ENCODE measurements at regions not wholly inside any gene's neighbourhood (a gene's known extent, or its start where the extent isn't known, plus 50 kb on each side); places are given as distances from the start of the nearest gene placed in this dataset.

DNA sequence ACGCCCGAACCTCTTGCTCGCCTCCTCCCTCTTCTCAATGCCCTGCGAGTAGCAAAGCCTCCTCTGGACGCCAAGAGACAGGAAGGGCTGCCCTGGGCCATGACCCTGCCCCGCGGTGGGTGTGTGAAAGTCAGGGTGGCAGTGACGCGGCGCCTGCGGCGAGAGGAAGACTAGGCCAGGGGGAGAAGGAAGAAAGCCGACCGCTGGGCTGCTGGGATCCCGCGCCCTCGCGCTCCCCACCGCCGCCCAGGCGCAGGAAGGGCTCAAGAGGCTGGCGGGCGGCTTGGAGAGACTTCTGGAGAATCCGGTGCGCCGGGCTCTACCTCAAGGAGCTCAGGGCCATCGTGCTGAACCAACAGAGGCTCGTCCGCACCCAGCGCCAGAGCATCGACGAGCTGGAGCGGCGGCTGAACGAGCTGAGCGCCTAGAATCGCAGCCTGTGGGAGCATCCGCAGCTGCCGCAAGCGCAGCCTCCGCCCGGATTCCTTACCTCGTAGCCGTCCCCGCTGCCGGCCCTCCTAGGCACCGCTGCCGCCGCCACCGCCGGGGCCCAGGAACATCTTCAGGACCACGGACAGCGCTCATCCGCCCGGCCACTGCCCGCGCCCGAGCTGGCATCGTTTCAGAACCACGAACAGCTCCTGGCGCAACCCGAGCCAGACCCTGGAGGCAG, 105.0 kb upstream of the PRB2 start:
- Histone ChIP-seq H3K4me1 (peaks cover 0 to 10% (median 0%) of the 10 kb centered on the region in 12 donors), H3K27ac (no peak overlapping the region), H3K4me3 (no peak overlapping the region), H3K36me3 (no peaks in the 10 kb centered on the region), H3K9me3 (no peaks in the 10 kb centered on the region), H3K27me3 (peaks cover 0 to 7% (median 0%) of the 10 kb centered on the region in 9 donors)
- 3 to 5% (median 4%) methylated on average over 40 to 62 of the region's 62 CpGs for WGBS, 4 donors
- no peak for TF ChIP-seq POLR2A (IDR thresholded peaks at IDR 0.05)
- TF ChIP-seq, protein P1, sequence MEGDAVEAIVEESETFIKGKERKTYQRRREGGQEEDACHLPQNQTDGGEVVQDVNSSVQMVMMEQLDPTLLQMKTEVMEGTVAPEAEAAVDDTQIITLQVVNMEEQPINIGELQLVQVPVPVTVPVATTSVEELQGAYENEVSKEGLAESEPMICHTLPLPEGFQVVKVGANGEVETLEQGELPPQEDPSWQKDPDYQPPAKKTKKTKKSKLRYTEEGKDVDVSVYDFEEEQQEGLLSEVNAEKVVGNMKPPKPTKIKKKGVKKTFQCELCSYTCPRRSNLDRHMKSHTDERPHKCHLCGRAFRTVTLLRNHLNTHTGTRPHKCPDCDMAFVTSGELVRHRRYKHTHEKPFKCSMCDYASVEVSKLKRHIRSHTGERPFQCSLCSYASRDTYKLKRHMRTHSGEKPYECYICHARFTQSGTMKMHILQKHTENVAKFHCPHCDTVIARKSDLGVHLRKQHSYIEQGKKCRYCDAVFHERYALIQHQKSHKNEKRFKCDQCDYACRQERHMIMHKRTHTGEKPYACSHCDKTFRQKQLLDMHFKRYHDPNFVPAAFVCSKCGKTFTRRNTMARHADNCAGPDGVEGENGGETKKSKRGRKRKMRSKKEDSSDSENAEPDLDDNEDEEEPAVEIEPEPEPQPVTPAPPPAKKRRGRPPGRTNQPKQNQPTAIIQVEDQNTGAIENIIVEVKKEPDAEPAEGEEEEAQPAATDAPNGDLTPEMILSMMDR (IDR thresholded peaks at IDR 0.05), result no peak
- DNase-seq (peak; percentile 79 to 89 (median 81)), ATAC-seq (peak; percentile 82 to 97 (median 92))
- intact Hi-C loops (cut with DNase I), result no loop called here

DNA sequence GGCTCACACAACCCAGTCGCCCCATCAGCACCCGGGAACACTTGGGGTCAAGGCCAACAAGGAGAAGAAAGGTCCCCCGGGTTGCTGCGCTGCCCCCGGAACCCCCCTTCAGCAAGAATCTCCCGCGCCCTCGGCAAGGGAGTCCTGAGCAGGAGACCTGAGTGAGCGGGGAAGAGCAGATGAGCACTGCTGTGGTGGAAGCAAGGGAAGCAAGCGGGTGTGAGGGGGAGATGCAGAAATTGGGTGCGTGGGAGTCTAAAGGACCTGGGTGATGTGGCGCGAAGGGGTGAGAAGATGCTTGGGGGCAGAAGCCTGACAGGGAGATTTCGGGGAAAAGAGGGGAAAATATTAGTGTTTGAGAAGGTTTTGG, 105.5 kb upstream of the PRB2 start:
- no peak overlapping the region for H3K27ac ChIP-seq

DNA sequence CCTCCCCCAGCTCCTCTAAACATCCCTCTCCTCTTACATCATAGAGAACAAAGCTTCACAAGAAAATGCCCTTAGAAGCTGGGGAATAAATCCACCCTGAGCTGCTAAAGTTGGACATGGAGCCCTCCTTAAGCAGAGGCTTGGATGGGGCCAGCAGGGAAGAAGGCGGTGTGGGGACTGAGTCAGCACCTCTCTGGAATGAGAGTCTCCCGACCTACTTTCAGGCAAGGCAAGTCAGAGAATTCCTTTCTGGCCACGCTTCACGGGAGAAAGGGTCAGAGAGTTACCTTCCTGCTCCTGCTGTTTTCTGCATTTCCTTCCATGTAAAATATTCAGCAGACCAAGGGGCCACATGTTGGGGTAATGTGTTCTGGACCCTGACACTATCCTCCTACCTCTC, 113.3 kb upstream of the PRB2 start:
- no peak for DNase-seq
- Histone ChIP-seq H3K9me3 (no peaks in the 10 kb centered on the region), H3K4me3 (no peak overlapping the region), H3K27me3 (no peaks in the 10 kb centered on the region), H3K36me3 (no peaks in the 10 kb centered on the region), H3K4me1 (peaks cover 0 to 3% (median 0%) of the 10 kb centered on the region in 12 donors), H3K27ac (no peak overlapping the region)
- TF ChIP-seq POLR2A (IDR thresholded peaks at IDR 0.05), result no peak
- TF ChIP-seq, protein P1 (IDR thresholded peaks at IDR 0.05), result no peak
- WGBS, 4 donors, result 41 to 55% (median 42%) methylated on average over 4 of the region's 4 CpGs
- no peak for ATAC-seq
- intact Hi-C loops (cut with DNase I), result no loop called here

More for the DNA sequence above, 105.5 kb upstream of the PRB2 start:
- ATAC-seq (peak in 1 of 4 donors; percentile 15), DNase-seq (no peak)
- Histone ChIP-seq H3K27me3 (peaks cover 0 to 7% (median 0%) of the 10 kb centered on the region in 9 donors), H3K4me3 (no peak overlapping the region), H3K4me1 (peaks cover 0 to 10% (median 0%) of the 10 kb centered on the region in 12 donors), H3K36me3 (no peaks in the 10 kb centered on the region), H3K9me3 (no peaks in the 10 kb centered on the region)
- intact Hi-C loops (cut with DNase I), result no loop called here
- TF ChIP-seq, protein P1 (IDR thresholded peaks at IDR 0.05), result no peak
- TF ChIP-seq POLR2A (IDR thresholded peaks at IDR 0.05), result no peak
- 15 to 20% (median 18%) methylated on average over 13 to 14 of the region's 14 CpGs for WGBS, 4 donors

DNA sequence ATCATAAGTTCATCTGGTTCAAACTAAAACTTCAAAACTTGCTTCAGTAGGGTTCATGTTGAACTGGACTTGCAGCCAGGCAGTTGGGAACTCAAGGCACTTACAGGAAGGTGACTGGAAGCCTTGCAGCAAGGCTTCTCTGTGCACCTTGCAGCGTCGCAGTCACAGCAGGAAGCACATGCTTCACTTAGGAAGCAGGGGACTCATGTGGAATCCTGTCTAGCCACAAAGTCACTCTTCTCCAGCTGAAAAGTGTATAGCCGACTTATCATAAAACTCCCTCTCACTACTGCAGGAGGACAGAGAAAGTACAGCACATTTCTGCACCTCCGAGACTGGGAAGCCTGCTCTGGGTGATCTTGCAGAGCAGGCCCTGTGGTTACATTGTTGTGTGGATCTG, 114.0 kb upstream of the PRB2 start:
- WGBS, 4 donors, result 33 to 57% (median 41%) methylated on average over 4 of the region's 4 CpGs
- ATAC-seq, result no peak

More for the DNA sequence above, 114.0 kb upstream of the PRB2 start:
- intact Hi-C loops (cut with DNase I), result no loop called here
- Histone ChIP-seq H3K4me1 (peaks cover 0 to 3% (median 0%) of the 10 kb centered on the region in 12 donors), H3K36me3 (no peaks in the 10 kb centered on the region), H3K27ac (no peak overlapping the region), H3K4me3 (no peak overlapping the region), H3K27me3 (no peaks in the 10 kb centered on the region), H3K9me3 (no peaks in the 10 kb centered on the region)
- TF ChIP-seq, protein P1 (IDR thresholded peaks at IDR 0.05), result no peak
- no peak for TF ChIP-seq POLR2A (IDR thresholded peaks at IDR 0.05)
- DNase-seq, result no peak
